Prostate gland (tissue), 2 donors: ENCODE measurements at regions not wholly inside any gene's neighbourhood (a gene's known extent, or its start where the extent isn't known, plus 50 kb on each side); places are given as distances from the start of the nearest gene placed in this dataset.
"Not testable (repeated sequence)": the region's sequence is repeated elsewhere in the genome, so short reads cannot be mapped to it uniquely, and the experiment has no call there.

Source experiments
- POLR2A ChIP-seq: fragments of 450-650 bp; IDR thresholded peaks from one replicate; pipeline ENCODE4 v1.6.1; 2016; ENCODE audit warnings: antibody characterized with exemption, mild to moderate bottlenecking
- POLR2AphosphoS5 ChIP-seq: sonication (generic); formaldehyde crosslinking; IDR thresholded peaks from one replicate; pipeline ENCODE4 v1.6.1; 2017; ENCODE audit warnings: antibody characterized with exemption
- TF ChIP-seq, protein P1 (sequence below), 4 experiments: fragments of 200-600 bp in 2 of 4; fragments of 450-650 bp in 2 of 4; sonication (generic) in 2 of 4; IDR thresholded peaks; 1 replicate in 3 of 4; 2 replicates in 1 of 4; pipeline ENCODE4 v1.5.1; 2016 to 2019; ENCODE audit warnings: antibody characterized with exemption in 4 of 4, mild to moderate bottlenecking in 2 of 4, moderate library complexity in 2 of 4

- TF ChIP-seq, protein P1, sequence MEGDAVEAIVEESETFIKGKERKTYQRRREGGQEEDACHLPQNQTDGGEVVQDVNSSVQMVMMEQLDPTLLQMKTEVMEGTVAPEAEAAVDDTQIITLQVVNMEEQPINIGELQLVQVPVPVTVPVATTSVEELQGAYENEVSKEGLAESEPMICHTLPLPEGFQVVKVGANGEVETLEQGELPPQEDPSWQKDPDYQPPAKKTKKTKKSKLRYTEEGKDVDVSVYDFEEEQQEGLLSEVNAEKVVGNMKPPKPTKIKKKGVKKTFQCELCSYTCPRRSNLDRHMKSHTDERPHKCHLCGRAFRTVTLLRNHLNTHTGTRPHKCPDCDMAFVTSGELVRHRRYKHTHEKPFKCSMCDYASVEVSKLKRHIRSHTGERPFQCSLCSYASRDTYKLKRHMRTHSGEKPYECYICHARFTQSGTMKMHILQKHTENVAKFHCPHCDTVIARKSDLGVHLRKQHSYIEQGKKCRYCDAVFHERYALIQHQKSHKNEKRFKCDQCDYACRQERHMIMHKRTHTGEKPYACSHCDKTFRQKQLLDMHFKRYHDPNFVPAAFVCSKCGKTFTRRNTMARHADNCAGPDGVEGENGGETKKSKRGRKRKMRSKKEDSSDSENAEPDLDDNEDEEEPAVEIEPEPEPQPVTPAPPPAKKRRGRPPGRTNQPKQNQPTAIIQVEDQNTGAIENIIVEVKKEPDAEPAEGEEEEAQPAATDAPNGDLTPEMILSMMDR (IDR thresholded peaks at IDR 0.05), result not testable (repeated sequence)
- not testable (repeated sequence) for TF ChIP-seq POLR2A, POLR2AphosphoS5
Observed at GRCh38 chr15:100774044-100774443, 105.6 kb upstream of the ALDH1A3 start.
